Stimulated activated CD4-positive, alpha-beta T cell treated with anti-CD3 and anti-CD28 coated beads, Interleukin-2, amount 100 ng/mL, for 48 hours (primary cell): ENCODE measurements at regions not wholly inside any gene's neighbourhood (a gene's known extent, or its start where the extent isn't known, plus 50 kb on each side); places are given as distances from the start of the nearest gene placed in this dataset.

Experiments used
- DNase-seq, 2 donors: peaks; one replicate each; pipeline ENCODE4 v3.0.0-alpha.2; 2020

GRCh38 chr15:95422255-95422654, 908.2 kb upstream of the NR2F2 start:
- DNase-seq, result no peak

- no peak for DNase-seq
These were observed 904.6 kb upstream of the NR2F2 start for GRCh38 chr15:95425859-95426258.

GRCh38 chr15:95429345-95429744, 901.2 kb upstream of the NR2F2 start:
- no peak for DNase-seq

GRCh38 chr15:95431518-95431917, 899.0 kb upstream of the NR2F2 start:
- no peak for DNase-seq

DNA sequence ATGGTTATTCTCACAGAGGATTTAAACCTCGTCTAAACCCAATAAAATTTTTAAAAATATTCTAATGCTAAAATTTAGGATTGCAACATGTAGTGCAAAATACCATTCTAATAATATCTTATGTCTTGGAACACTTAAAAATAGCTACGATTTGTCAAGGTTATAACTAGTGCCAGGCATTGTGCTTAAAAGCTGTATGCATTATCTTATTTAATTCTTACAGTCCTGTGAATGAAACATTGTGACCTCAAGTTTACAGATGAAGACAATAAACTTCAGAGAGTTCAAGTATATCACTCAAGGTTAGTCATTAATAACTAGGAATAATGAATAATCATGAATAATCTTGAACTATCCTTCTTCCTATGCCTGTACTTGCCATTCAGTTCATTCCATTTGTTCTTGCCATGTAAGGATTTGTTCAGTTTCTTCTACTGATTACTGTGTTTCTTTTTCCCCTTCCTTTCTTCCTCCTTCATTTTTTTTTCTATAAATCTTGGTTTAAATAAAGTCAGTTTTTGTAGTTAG, 897.6 kb upstream of the NR2F2 start:
- DNase-seq, result no peak

DNA sequence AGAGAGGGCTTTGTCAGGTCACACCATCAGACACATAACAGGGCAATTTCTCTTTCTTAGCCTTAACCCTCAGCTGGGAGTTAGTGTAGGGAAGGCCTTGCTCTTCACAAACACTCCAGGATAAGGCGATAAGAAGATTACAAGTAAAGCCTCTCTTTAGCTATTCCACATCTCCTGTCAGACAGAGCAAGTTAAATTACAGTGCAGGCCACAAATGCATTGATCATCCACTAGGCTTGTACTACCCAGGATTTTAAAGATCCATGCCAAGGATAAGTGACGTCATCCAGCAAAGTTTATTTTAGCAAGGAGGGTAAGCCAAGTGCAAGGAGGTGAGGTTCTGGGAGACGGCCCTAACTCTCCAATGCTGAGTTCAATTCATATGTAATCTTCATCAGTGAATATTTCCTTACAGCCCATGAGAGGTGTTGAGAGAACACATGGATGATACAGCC, 890.6 kb upstream of the NR2F2 start:
- no peak for DNase-seq

- DNase-seq, result no peak
These were observed 889.8 kb upstream of the NR2F2 start for GRCh38 chr15:95440712-95441111.

DNA sequence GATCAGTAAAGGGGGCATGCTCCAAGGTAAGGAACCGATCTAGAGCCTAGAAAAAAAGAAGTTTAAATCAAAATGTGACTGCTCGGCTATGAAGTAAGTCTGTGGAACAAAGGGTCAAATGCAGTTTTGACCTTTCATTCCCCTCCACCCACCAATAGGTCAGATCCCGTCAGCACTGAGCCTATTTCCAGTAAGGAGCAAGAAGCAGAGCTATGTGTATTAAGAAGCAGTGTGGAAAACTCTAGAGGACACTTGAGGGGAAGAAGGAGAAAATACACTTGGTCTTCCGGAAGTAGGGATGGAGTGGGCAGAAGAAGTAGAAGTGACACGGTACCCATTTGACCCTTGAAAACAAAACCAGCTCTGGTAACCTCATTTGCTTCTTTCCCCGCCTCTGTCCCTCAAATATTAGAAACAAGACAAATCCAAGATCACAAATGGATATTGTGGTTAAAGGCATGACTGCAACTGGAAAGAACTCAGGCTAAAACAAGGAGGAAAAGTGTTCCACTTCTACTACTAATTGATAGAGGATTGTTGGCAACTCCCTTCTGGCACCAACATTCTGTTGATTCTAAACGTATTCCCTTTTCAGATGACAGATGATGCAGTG, 888.3 kb upstream of the NR2F2 start:
- no peak for DNase-seq

- no peak for DNase-seq
These were observed 885.6 kb upstream of the NR2F2 start for GRCh38 chr15:95444860-95445259.

- DNase-seq, result no peak
These were observed 883.6 kb upstream of the NR2F2 start for GRCh38 chr15:95446854-95447253.

- DNase-seq, result no peak
These were observed 883.0 kb upstream of the NR2F2 start for GRCh38 chr15:95447486-95447885.

DNA sequence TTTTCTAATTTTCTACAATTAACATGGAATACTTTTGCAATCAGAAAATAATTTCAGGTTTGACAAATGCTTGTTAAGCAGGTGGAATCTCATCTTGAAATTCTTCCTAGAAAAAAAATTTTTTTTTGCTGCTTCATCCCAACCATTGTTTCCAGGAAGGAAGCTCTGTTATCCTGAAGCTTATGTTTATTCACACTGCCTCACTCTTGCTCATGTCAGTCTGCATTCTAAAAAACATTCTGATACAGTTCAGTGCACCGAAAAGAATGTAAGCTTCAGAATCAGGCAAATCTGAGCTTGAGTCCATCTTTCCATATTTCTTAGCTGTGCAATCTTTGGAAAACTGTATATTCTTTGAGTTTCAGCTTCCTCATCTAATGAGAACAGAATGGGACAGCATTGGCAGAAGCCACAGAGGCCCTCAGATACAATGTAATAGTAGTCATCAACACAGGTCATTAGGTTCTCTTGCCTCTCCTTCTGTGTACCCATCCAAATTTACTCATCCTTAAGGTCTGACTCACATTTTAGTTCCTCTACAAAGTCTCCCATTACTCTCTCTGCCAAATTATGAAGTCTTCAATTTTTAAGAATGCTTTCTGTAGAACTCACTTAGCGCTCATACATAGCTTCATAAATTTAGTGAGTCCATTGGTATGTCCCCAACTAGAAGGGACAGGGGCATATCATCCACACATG, 881.8 kb upstream of the NR2F2 start:
- no peak for DNase-seq

DNA sequence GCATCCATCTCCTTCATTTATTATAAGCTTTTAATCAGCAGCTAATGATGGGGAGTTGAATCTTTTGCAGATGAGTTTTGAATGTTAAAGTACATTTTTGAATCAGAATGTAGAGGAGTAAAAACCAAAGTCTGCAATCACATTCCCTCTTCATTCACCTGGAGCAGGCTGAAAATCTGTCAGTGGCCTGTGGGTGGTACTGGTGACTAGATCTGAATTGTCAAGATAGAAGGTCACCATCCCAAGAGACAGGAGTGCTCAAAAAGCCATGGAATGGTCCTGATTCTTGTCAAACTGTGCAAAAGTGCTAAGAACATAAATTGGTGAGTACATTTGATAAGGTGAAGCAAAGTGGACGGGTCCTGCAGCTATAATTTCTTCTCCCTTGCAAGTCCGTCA, 881.3 kb upstream of the NR2F2 start:
- no peak for DNase-seq

- DNase-seq, result no peak
These were observed 880.1 kb upstream of the NR2F2 start for GRCh38 chr15:95450413-95450812.

- DNase-seq, result no peak
These were observed 878.6 kb upstream of the NR2F2 start for GRCh38 chr15:95451938-95452337.

DNA sequence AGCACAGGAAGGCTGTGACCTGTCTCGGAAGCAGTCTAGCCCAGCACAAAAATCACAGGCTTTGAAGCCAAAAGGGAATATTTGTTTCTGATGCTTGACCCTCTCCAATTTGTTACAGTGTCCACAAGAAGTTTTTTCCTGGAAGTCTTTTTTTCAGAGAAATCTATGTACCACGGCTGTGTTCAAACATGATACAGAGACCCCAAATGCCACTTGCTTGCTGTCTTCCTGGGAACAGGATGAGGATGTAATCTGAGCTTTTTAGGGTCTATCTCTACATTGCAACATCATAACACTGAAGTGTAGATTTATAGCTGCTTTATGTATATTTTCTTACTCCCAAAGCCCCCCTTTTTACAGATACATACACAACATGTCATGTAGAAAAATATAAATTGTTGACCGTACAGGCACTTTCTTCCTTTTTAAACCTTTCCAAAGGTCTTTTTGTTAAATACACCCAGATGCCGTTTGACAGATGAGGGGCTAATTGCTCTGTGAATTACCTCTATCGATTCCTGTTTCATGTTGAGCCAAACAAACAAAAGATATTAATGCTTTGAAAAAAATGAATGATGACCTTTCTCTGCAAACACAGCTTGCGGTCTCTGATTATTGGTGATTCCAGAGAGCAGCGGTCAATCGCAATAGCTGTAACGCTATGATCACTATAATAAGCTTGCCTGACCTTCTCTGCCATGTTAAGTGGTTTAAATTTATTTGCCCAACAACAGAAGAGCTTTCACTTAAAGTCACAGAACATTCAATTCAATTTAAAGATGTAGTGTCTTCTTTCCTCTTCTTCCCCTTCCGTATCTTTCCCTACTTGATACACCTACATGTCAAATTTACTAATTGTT, 875.9 kb upstream of the NR2F2 start:
- DNase-seq, result no peak

DNA sequence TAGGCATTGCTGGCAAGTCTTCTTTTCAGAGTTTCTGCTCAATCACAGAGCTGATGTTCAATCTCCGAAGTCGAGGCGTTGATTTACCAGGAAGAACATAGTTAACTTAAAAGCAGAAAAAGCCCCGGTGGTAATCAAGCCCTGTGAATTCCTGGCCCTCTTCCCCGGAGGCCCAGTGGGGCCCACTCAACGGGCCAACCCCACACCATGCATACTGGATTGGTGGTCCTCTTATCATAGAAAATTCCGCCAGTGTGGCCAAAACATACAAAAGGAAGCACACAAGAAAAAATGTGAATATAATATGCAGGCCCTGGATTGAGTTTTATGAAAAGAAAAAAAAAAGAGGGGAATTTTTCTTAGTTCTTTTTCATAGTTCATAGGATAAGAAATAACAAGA, 873.0 kb upstream of the NR2F2 start:
- DNase-seq, result no peak

- DNase-seq, result no peak
These were observed 871.8 kb upstream of the NR2F2 start for GRCh38 chr15:95458721-95459120.

- DNase-seq, result no peak
These were observed 871.2 kb upstream of the NR2F2 start for GRCh38 chr15:95459273-95459672.

DNA sequence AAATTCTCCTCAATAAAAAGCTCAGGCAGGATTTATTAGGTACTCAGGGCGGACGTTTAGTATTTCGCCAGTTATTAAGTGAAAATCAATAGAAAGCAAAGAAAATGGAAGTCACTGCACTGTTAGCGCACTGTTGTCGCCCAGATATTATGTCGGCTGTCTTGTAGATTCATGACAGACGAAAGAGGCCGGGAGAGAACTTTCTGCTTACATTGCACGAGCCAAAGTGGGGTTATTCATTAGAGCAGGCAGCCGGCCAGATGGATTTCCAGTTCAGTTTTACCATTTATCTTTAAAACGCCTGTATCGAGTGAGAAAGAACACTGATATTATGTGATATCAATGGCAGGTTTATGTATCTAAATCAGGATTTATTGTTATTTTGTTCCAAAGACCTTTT, 866.0 kb upstream of the NR2F2 start:
- no peak for DNase-seq

- DNase-seq, result no peak
These were observed 861.7 kb upstream of the NR2F2 start for GRCh38 chr15:95468820-95469219.

GRCh38 chr15:95469496-95470000, 861.0 kb upstream of the NR2F2 start:
- DNase-seq, result no peak

GRCh38 chr15:95470529-95470928, 860.0 kb upstream of the NR2F2 start:
- DNase-seq, result no peak
